Kidney (tissue), 13 donors: ENCODE measurements at regions not wholly inside any gene's neighbourhood (a gene's known extent, or its start where the extent isn't known, plus 50 kb on each side); places are given as distances from the start of the nearest gene placed in this dataset.

Source experiments
- DNase-seq, 5 donors: peaks; one replicate each; pipeline ENCODE4 v3.0.0-alpha.2; 2013 to 2020
- FAIRE-seq: peaks from 2 replicates; lab custom pipeline; 2012; peaks lifted over from hg19 to GRCh38; lab: Jason Lieb, UNC
- H3K27ac ChIP-seq, 2 donors: one replicate each; pipeline ENCODE4 v1.7.0; 2013; ENCODE audit warnings: low read depth in 2 of 2, low read length in 2 of 2, inconsistent platforms in 1 of 2
- H3K27me3 ChIP-seq: one replicate; pipeline ENCODE4 v1.7.1; 2013; ENCODE audit warnings: low read length, inconsistent platforms; ENCODE audit not compliant: control insufficient read depth, insufficient read depth
- H3K36me3 ChIP-seq, 3 donors: one replicate each; pipeline versions ENCODE4 v1.7.0 to v1.7.1; 2013; ENCODE audit warnings: low read length in 3 of 3, control low read depth in 1 of 3, inconsistent platforms in 1 of 3; ENCODE audit not compliant: insufficient read depth in 3 of 3, control insufficient read depth in 2 of 3
- H3K4me1 ChIP-seq, 3 donors: one replicate each; pipeline versions ENCODE4 v1.7.0 to v1.7.1; 2013; ENCODE audit warnings: low read length in 3 of 3, inconsistent platforms in 1 of 3, low read depth in 1 of 3; ENCODE audit not compliant: control insufficient read depth in 2 of 3, insufficient read depth in 2 of 3
- H3K4me3 ChIP-seq, 3 donors: one replicate each; pipeline versions ENCODE4 v1.7.0 to v1.8.1; 2013; ENCODE audit warnings: low read length in 3 of 3, control low read depth in 1 of 3, inconsistent platforms in 1 of 3
- H3K9ac ChIP-seq, 3 donors: one replicate each; pipeline versions ENCODE4 v1.7.0 to v1.7.1; 2013; ENCODE audit warnings: low read length in 3 of 3, control low read depth in 1 of 3, inconsistent platforms in 1 of 3
- H3K9me3 ChIP-seq, 3 donors: one replicate each; pipeline versions ENCODE4 v1.7.0 to v1.7.1; 2013; ENCODE audit warnings: low read length in 3 of 3, control low read depth in 1 of 3, inconsistent platforms in 1 of 3; ENCODE audit not compliant: control insufficient read depth in 2 of 3, insufficient read depth in 1 of 3
- CTCF ChIP-seq: IDR thresholded peaks from 3 replicates; pipeline ENCODE4 v1.5.1; 2012; ENCODE audit warnings: mild to moderate bottlenecking, moderate library complexity, borderline replicate concordance; ENCODE audit not compliant: insufficient read depth; ENCODE audit errors: extremely low read depth
- intact Hi-C: fragments of 100-400 bp; cut with DNase I; formaldehyde crosslinking; loops from one replicate; pipeline ENCODE4 v1.11.1; 2022
- donor health status: control.
- donor health status: control.
- donor health status: control.
- donor health status: control.
- donor health status: control.
- donor health status: DM: yes; HTN: yes; CAD: no.
- donor health status: Normal renal cell carcinoma (clear cell type).

DNA sequence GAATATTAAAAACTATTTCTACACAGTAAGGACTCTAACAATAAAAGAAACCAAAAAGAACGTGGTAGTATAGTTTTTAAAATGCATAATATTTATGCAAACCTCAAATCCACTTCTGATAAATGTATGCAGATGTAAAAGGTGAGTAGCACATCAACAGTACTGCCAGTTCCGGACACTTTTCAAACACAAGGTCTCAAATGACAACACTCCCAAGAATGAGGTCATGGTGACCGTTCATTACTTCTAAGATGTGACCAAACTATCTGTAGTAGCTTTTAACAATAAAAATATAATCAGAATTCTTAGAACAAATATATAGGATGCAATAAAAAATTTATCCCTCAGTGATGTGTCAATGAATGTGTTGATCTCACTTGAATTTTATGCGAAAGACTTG lies 238.7 kb upstream of the NREP start:
- DNase-seq (peak in 1 of 5 donors; percentile 20), FAIRE-seq (no peak)
- no peak for TF ChIP-seq CTCF
- Histone ChIP-seq H3K4me1 (no peaks in the 10 kb centered on the region), H3K27ac (no peak overlapping the region), H3K27me3 (no peaks in the 10 kb centered on the region), H3K9ac (no peak overlapping the region), H3K9me3 (no peaks in the 10 kb centered on the region), H3K36me3 (no peaks in the 10 kb centered on the region), H3K4me3 (no peak overlapping the region)
- intact Hi-C loops, result no loop called here

GRCh38 chr5:111993242-111993641 lies 236.2 kb upstream of the NREP start:
- DNase-seq, result no peak
- H3K27ac ChIP-seq, result no peak overlapping the region
- intact Hi-C loops, result no loop called here
- no peak for TF ChIP-seq CTCF
- no peaks in the 10 kb centered on the region for H3K9me3 ChIP-seq
- no peaks in the 10 kb centered on the region for H3K4me1 ChIP-seq
- FAIRE-seq, result no peak
- no peaks in the 10 kb centered on the region for H3K27me3 ChIP-seq
- no peak overlapping the region for H3K4me3 ChIP-seq
- H3K9ac ChIP-seq, result no peak overlapping the region
- no peaks in the 10 kb centered on the region for H3K36me3 ChIP-seq

DNA sequence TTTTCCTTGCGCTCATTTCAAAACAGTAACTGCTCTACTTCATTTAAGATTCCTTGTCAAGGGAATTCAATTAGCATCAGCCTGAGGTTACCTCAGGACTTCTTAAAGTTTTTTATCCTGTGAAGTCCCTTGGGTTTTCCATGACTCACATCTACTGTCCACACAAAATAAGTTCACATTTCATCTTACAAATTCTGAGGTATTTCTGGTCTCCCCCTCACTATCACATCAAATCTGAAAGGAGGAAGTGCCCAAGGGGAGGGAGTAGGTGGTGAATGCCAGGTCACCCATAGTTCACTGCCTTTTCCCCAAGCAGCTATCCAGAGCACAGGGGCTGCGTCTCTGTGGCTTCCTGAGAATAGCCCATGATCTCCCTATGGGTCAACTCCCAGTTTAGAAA lies 227.1 kb upstream of the NREP start:
- no peaks in the 10 kb centered on the region for H3K9me3 ChIP-seq
- H3K27ac ChIP-seq, result no peak overlapping the region
- intact Hi-C loops, result no loop called here
- H3K4me3 ChIP-seq, result no peak overlapping the region
- TF ChIP-seq CTCF, result no peak
- FAIRE-seq (no peak), DNase-seq (peak in 1 of 5 donors; percentile 22)
- H3K27me3 ChIP-seq, result no peaks in the 10 kb centered on the region
- H3K9ac ChIP-seq, result no peak overlapping the region
- no peaks in the 10 kb centered on the region for H3K4me1 ChIP-seq
- no peaks in the 10 kb centered on the region for H3K36me3 ChIP-seq

GRCh38 chr5:111983459-111983858 lies 226.5 kb upstream of the NREP start:
- FAIRE-seq, result no peak
- Histone ChIP-seq H3K36me3 (no peaks in the 10 kb centered on the region), H3K4me3 (no peak overlapping the region), H3K9ac (no peak overlapping the region), H3K9me3 (no peaks in the 10 kb centered on the region), H3K27me3 (no peaks in the 10 kb centered on the region), H3K27ac (no peak overlapping the region), H3K4me1 (no peaks in the 10 kb centered on the region)
- DNase-seq, result no peak
- intact Hi-C loops, result no loop called here
- TF ChIP-seq CTCF, result no peak
